ENCODE measurements at regions not wholly inside any gene's neighbourhood (a gene's known extent, or its start where the extent isn't known, plus 50 kb on each side); places are given as distances from the start of the nearest gene placed in this dataset.
A peak's percentile ranks its signal among the peaks of the same experiment; 100 is the strongest.

- ChIA-PET CTCF (no interaction called here), POLR2A (no interaction called here)
- Mint-ChIP-seq H3K27me3 (no peaks in the 10 kb centered on the region), H3K4me3 (no peak overlapping the region), H3K4me1 (no peaks in the 10 kb centered on the region), H3K36me3 (no peaks in the 10 kb centered on the region), H3K27ac (no peak overlapping the region), H3K9me3 (peaks cover 0 to 22% (median 5%) of the 10 kb centered on the region in 5 donors)
- Histone ChIP-seq H3K27ac (ENCODE audit: low read depth, low read length) (no peak overlapping the region), H3K4me1 (ENCODE audit: insufficient read depth, low read length) (no peaks in the 10 kb centered on the region), H3K4me3 (ENCODE audit: low read length) (no peak overlapping the region), H3K27me3 (ENCODE audit: insufficient read depth, low read length, poor library complexity, severe bottlenecking) (no peaks in the 10 kb centered on the region), H3K36me3 (ENCODE audit: insufficient read depth, low read length) (no peaks in the 10 kb centered on the region), H3K9me3 (ENCODE audit: low read length) (no peaks in the 10 kb centered on the region)
- DNase-seq: no peak
These were observed 644.1 kb upstream of the AGA start for GRCh38 chr4:178086320-178086719.

- ChIA-PET CTCF (no interaction called here), POLR2A (no interaction called here)
- Histone ChIP-seq H3K36me3 (ENCODE audit: insufficient read depth, low read length) (no peaks in the 10 kb centered on the region), H3K27me3 (ENCODE audit: insufficient read depth, low read length, poor library complexity, severe bottlenecking) (no peaks in the 10 kb centered on the region), H3K4me1 (ENCODE audit: insufficient read depth, low read length) (no peaks in the 10 kb centered on the region), H3K9me3 (ENCODE audit: low read length) (no peaks in the 10 kb centered on the region), H3K4me3 (ENCODE audit: low read length) (no peak overlapping the region), H3K27ac (ENCODE audit: low read depth, low read length) (no peak overlapping the region)
- Mint-ChIP-seq H3K27me3 (no peaks in the 10 kb centered on the region), H3K27ac (peak overlapping the region in 1 of 8 donors; percentile 42), H3K36me3 (no peaks in the 10 kb centered on the region), H3K4me1 (no peaks in the 10 kb centered on the region), H3K9me3 (peaks cover 0 to 27% (median 5%) of the 10 kb centered on the region in 5 donors), H3K4me3 (no peak overlapping the region)
- no peak for DNase-seq
These were observed 648.6 kb upstream of the AGA start for GRCh38 chr4:178090640-178091411.

- Histone ChIP-seq H3K4me1 (ENCODE audit: insufficient read depth, low read length) (no peaks in the 10 kb centered on the region), H3K4me3 (ENCODE audit: low read length) (no peak overlapping the region), H3K27me3 (ENCODE audit: insufficient read depth, low read length, poor library complexity, severe bottlenecking) (no peaks in the 10 kb centered on the region), H3K27ac (ENCODE audit: low read depth, low read length) (no peak overlapping the region), H3K9me3 (ENCODE audit: low read length) (no peaks in the 10 kb centered on the region), H3K36me3 (ENCODE audit: insufficient read depth, low read length) (no peaks in the 10 kb centered on the region)
- Mint-ChIP-seq H3K27ac (no peak overlapping the region), H3K36me3 (no peaks in the 10 kb centered on the region), H3K9me3 (peaks cover 0 to 11% (median 3%) of the 10 kb centered on the region in 5 donors), H3K4me3 (no peak overlapping the region), H3K27me3 (no peaks in the 10 kb centered on the region), H3K4me1 (no peaks in the 10 kb centered on the region)
- ChIA-PET CTCF (interaction anchor here (0.7 kb wide), 1 partner anchor 8 kb away, joined by 4 read pairs; no protein-coding TSS in a partner anchor), POLR2A (no interaction called here)
- DNase-seq: no peak
These were observed 659.9 kb upstream of the AGA start for GRCh38 chr4:178102139-178102538.

- Histone ChIP-seq H3K4me1 (ENCODE audit: insufficient read depth, low read length) (no peaks in the 10 kb centered on the region), H3K9me3 (ENCODE audit: low read length) (no peaks in the 10 kb centered on the region), H3K27me3 (ENCODE audit: insufficient read depth, low read length, poor library complexity, severe bottlenecking) (no peaks in the 10 kb centered on the region), H3K36me3 (ENCODE audit: insufficient read depth, low read length) (no peaks in the 10 kb centered on the region), H3K27ac (ENCODE audit: low read depth, low read length) (no peak overlapping the region), H3K4me3 (ENCODE audit: low read length) (no peak overlapping the region)
- Mint-ChIP-seq H3K4me3 (no peak overlapping the region), H3K4me1 (no peaks in the 10 kb centered on the region), H3K9me3 (peaks cover 0 to 17% (median 2%) of the 10 kb centered on the region in 5 donors), H3K36me3 (no peaks in the 10 kb centered on the region), H3K27ac (no peak overlapping the region), H3K27me3 (no peaks in the 10 kb centered on the region)
- ChIA-PET CTCF (no interaction called here), POLR2A (no interaction called here)
- no peak for DNase-seq
These were observed 663.0 kb upstream of the AGA start for GRCh38 chr4:178105242-178105641.

- ChIA-PET POLR2A (no interaction called here), CTCF (interaction anchor here (0.9 kb wide), 1 partner anchor 10 kb away, joined by 3 read pairs; no protein-coding TSS in a partner anchor)
- no peak for DNase-seq
- H3K9me3 ChIP-seq (ENCODE audit: low read length): no peaks in the 10 kb centered on the region
- Mint-ChIP-seq H3K27ac (no peak overlapping the region), H3K27me3 (no peaks in the 10 kb centered on the region), H3K4me1 (no peaks in the 10 kb centered on the region), H3K4me3 (no peak overlapping the region), H3K9me3 (peaks cover 0 to 8% (median 2%) of the 10 kb centered on the region in 5 donors), H3K36me3 (no peaks in the 10 kb centered on the region)
- H3K4me3 ChIP-seq (ENCODE audit: low read length): no peak overlapping the region
- no peaks in the 10 kb centered on the region for H3K27me3 ChIP-seq (ENCODE audit: insufficient read depth, low read length, poor library complexity, severe bottlenecking)
- H3K4me1 ChIP-seq (ENCODE audit: insufficient read depth, low read length): no peaks in the 10 kb centered on the region
- H3K27ac ChIP-seq (ENCODE audit: low read depth, low read length): no peak overlapping the region
- no peaks in the 10 kb centered on the region for H3K36me3 ChIP-seq (ENCODE audit: insufficient read depth, low read length)
These were observed 694.6 kb upstream of the AGA start for GRCh38 chr4:178136736-178137345.

DNA sequence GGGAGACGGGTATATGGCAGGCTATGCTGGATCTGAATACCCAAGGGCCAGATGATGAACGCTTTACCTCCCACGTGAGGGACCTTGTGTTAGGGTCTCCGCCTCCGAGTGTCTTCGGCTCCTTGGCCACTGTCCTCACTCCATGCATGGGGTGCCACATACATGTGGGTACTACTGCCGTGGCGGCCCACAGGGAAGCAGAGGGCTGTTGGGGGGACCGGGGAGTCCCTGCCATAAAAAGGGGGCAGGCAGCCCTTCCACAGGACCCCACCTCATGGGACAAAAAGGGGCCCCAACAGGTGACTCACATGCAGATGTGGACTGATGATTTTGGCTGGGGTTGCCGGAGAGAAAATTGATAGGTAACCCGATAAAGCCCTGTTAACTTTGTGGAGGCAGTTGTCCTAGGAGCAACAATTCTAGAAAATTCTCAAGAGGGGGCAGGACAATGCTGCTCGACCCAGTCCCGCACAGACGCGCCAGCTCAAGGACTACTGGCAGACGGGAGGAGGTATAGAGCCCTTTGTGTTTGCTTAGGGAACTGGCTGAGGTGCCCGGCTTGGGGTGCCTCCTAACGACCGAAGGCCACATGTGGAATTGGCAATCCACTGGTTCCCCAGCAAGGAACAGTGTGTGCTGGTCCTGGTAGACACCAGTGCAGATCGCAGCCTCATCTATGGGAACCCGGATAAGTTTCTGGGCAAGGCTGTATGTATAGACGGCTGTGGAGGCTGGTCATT, 695.7 kb upstream of the AGA start:
- H3K27me3 ChIP-seq (ENCODE audit: insufficient read depth, low read length, poor library complexity, severe bottlenecking): no peaks in the 10 kb centered on the region
- no peaks in the 10 kb centered on the region for H3K27me3 Mint-ChIP-seq
- H3K27ac ChIP-seq (ENCODE audit: low read depth, low read length): no peak overlapping the region
- H3K9me3 Mint-ChIP-seq: peaks cover 0 to 8% (median 2%) of the 10 kb centered on the region in 5 donors
- H3K4me1 Mint-ChIP-seq: no peaks in the 10 kb centered on the region
- no peak overlapping the region for H3K27ac Mint-ChIP-seq
- ChIA-PET CTCF (no interaction called here), POLR2A (no interaction called here)
- DNase-seq: peak in 1 of 5 donors; percentile 24
- H3K4me3 ChIP-seq (ENCODE audit: low read length): no peak overlapping the region
- no peaks in the 10 kb centered on the region for H3K36me3 Mint-ChIP-seq
- no peak overlapping the region for H3K4me3 Mint-ChIP-seq
- H3K36me3 ChIP-seq (ENCODE audit: insufficient read depth, low read length): no peaks in the 10 kb centered on the region
- no peaks in the 10 kb centered on the region for H3K4me1 ChIP-seq (ENCODE audit: insufficient read depth, low read length)
- no peaks in the 10 kb centered on the region for H3K9me3 ChIP-seq (ENCODE audit: low read length)

DNA sequence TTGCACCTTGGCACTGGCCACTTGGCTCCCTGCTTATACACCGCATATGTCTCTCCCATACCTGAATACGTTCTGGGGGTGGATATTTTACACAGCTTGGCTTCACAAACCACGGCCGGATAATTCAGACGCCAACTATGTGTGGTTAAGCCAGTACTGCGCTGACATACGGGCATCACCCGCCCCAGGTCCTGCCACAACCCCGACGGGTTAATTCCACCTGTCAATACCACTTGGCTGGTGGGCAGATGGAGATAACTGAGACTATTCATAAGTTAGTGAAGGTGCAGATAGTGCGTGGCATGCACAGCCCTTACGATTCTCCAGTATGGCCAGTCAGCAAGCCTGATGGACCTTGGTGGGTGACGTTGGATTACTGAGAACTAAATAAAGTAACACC, 696.3 kb upstream of the AGA start:
- Mint-ChIP-seq H3K4me3 (no peak overlapping the region), H3K27me3 (no peaks in the 10 kb centered on the region), H3K4me1 (no peaks in the 10 kb centered on the region), H3K36me3 (no peaks in the 10 kb centered on the region), H3K9me3 (peaks cover 0 to 8% (median 4%) of the 10 kb centered on the region in 5 donors), H3K27ac (no peak overlapping the region)
- Histone ChIP-seq H3K27me3 (ENCODE audit: insufficient read depth, low read length, poor library complexity, severe bottlenecking) (no peaks in the 10 kb centered on the region), H3K36me3 (ENCODE audit: insufficient read depth, low read length) (no peaks in the 10 kb centered on the region), H3K27ac (ENCODE audit: low read depth, low read length) (no peak overlapping the region), H3K4me3 (ENCODE audit: low read length) (no peak overlapping the region), H3K4me1 (ENCODE audit: insufficient read depth, low read length) (no peaks in the 10 kb centered on the region), H3K9me3 (ENCODE audit: low read length) (no peaks in the 10 kb centered on the region)
- ChIA-PET POLR2A (no interaction called here), CTCF (no interaction called here)
- no peak for DNase-seq

- no peaks in the 10 kb centered on the region for H3K36me3 Mint-ChIP-seq
- Histone ChIP-seq H3K27ac (ENCODE audit: low read depth, low read length) (no peak overlapping the region), H3K4me3 (ENCODE audit: low read length) (no peak overlapping the region), H3K27me3 (ENCODE audit: insufficient read depth, low read length, poor library complexity, severe bottlenecking) (no peaks in the 10 kb centered on the region), H3K4me1 (ENCODE audit: insufficient read depth, low read length) (no peaks in the 10 kb centered on the region), H3K9me3 (ENCODE audit: low read length) (no peaks in the 10 kb centered on the region), H3K36me3 (ENCODE audit: insufficient read depth, low read length) (no peaks in the 10 kb centered on the region)
- H3K27ac Mint-ChIP-seq: no peak overlapping the region
- H3K4me3 Mint-ChIP-seq: no peak overlapping the region
- ChIA-PET POLR2A (no interaction called here), CTCF (no interaction called here)
- H3K4me1 Mint-ChIP-seq: no peaks in the 10 kb centered on the region
- DNase-seq: no peak
- peaks cover 0 to 8% (median 4%) of the 10 kb centered on the region in 5 donors for H3K9me3 Mint-ChIP-seq
- no peaks in the 10 kb centered on the region for H3K27me3 Mint-ChIP-seq
These were observed 698.2 kb upstream of the AGA start for GRCh38 chr4:178140326-178140915.
